ENCODE measurements at regions not wholly inside any gene's neighbourhood (a gene's known extent, or its start where the extent isn't known, plus 50 kb on each side); places are given as distances from the start of the nearest gene placed in this dataset.
"Not testable (repeated sequence)": the region's sequence is repeated elsewhere in the genome, so short reads cannot be mapped to it uniquely, and the experiment has no call there.

DNA sequence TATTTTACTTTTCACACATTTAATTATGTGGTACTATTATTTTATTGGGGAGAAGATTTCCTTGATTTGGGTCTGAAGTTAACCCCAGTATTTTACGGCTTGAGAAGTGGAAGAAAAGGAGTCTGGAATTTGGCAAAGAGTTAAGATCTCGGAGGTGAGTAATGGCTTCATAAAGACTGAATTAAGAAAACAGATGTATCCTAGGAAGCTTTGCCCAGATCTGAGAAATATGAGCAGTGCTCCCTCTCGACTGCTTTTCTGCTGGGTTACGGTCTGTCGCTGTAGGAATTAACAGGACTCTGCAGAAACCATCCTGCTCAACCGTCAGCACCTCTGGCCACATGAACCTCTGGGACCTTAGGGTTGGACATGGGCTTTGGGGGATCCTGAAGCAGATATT is 163.6 kb upstream of the NDN start:
- no peak for DNase-seq (ENCODE audit: low spot score)

DNA sequence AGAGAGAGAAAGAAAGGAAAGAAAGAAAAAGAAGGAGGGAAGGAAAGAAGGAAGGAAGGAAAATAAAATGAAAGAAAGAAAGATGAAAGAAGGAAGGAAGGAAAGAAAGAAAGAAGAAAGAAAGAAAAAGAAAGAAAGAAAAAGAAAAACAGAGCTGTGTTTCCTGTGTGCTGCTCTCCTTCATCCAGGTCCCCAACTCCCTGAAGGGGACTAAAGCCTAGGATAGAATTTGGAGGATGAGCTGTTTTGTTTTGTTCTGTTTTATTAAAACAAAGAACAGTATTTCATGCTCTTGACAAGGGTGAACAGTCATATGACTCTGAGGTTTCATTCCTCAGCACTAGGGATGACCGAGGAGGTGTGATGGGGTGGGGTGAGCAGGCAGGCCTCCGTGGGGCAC is 164.8 kb upstream of the NDN start:
- no peak for DNase-seq (ENCODE audit: low spot score)

DNA sequence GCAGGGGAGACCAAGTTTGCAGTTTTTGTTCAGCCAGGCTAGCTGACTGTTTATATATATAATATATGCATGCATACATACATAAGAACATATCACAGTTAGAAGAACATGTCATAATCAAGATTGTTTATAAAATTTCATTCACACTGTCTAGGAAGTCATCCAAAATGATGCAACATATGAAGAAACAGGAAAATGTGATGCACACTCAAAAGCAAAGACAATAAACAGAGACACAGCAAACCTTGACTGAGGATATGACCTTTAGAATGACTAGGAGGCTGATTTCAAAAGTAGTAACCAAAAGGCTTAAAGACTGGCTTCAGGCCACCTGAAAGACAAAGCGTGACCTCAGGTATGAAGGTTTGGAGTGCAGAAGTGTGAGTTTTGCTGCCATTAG is 166.2 kb upstream of the NDN start:
- DNase-seq (ENCODE audit: low spot score) = no peak

DNA sequence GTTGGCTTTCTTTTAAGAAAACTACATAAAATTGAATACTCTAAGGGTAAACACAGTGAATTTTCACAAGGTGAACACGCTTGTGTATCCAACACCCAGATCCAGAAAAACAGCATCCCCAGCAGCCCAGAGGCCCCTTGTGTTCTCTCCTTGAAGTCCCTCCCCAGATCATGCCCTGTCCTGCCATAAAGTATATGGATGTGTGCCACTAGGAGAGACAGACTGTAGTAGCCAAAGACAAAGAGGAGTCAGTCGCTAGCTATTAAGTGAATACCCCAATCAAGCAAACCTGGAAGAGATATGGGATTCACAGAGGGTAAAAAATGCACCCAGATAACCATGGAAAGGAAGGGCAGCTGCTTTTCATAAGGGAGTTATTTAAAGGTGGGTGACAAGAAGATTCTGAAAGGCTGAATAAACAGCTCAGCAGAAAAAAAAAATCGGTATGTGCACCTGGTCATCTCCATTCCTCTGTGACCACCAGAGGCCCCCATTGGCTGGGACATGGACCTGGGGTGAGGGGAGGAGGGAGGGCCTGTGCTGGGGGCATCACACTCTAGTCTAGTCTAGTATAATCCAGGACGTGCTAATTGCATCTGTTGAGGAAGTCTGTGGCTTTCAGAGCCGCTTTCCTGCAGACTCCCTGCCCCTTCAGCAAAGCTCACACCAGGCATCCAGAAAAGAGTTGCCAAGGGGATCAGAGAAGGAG is 167.3 kb upstream of the NDN start:
- DNase-seq (ENCODE audit: low spot score) = no peak

DNA sequence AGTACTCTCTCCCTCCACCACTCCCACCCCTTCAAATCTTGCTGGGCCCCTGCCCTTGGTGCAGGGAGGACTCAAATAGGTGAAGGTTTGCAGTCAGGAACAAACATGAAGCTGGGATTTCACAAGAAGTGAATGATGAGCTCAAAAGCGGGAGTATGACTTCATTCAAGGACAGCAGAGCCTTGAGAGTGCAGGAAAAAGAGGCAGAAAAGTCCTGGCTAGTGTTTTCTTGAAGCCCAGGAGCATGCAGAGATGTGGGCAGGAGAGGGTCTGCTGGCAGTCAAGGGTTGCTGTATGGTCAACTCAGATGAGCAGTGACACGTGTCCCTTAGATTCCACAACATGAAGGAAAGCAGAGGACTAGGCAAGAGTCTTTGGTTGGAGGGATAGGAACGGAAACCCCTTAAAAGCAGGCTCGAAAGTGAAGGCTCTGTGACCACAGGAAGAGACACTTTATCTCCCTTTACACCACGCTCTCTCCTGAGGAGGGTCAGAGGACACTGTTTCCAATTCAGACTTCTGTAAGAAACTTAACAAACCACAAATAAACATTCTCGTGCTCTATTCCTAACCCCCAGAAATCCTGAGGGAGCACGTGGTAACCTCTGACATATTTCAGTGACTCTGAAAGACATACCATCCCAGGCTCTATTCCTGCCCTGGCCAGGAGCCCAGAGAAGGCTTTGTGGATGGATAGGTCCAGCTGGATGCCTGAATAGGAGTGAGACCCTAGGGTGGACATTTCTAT is 168.0 kb upstream of the NDN start:
- no peak for DNase-seq (ENCODE audit: low spot score)

DNA sequence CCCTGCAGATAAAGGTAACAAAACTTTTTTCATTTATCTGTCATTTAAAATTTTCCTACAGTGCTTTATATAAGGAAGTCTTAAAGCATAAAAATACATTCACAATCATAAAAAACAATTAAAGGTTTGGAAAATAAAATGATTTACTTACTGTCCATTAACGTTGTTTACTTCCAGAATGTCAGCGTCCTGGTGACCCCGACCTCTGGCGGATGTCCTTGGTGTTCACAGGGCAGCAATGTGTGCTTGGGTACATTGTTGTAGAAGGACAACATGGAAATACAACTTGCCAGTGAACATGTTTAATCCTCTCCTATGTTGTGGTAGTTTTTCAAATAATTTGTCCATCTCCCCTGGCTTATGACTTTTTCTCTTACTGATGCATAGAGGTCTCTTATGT is 168.8 kb upstream of the NDN start:
- DNase-seq (ENCODE audit: low spot score) = no peak

DNA sequence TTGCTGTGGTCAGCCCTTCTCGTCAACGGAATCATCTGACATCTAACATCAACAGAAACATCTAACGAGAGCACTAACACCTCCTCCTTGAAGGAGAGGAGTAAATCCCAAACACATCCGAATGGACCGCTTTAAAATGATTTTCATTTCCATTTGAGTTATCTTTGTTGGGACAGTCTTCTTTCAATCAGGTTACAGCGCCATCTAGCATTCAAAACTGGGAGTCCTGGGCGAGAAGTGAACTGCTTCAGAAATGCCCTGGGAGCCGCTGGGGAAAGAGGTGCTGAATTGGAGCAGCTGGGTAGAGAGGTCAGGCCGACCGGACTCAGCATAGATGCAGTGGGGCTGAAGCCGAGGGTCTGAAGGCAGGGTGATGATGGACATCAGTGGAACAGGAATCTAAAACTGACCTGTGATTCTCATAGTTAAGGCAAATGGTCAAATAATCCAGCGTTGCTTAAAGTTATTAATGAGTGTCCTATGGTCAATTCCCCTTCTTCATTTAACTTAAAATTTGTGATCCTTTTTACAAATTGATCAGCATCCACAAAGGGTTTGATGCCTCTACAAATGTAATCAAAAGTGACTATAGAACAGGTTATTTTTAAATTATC is 170.0 kb upstream of the NDN start:
- DNase-seq (ENCODE audit: low spot score) = peak; percentile 74

DNA sequence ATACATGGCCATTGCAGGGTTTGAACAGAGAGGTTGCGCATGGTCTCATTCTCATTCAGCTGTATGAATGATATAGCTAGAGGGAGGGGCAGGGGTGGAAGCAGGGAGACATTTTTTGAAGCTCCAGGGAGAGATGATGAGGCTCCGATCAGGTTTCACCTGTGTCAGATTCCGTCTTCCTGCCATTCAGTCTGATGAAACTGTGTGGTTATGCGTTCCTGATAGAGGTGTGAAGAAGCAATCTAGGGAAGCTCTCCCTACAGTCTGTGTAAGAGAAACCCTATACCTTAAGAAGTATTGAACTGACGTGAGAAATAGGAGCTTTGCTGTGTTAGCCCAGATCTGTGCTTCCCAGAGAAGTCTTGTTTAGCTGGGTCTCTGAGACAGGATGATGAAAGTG is 171.9 kb upstream of the NDN start:
- no peak for DNase-seq (ENCODE audit: low spot score)

DNA sequence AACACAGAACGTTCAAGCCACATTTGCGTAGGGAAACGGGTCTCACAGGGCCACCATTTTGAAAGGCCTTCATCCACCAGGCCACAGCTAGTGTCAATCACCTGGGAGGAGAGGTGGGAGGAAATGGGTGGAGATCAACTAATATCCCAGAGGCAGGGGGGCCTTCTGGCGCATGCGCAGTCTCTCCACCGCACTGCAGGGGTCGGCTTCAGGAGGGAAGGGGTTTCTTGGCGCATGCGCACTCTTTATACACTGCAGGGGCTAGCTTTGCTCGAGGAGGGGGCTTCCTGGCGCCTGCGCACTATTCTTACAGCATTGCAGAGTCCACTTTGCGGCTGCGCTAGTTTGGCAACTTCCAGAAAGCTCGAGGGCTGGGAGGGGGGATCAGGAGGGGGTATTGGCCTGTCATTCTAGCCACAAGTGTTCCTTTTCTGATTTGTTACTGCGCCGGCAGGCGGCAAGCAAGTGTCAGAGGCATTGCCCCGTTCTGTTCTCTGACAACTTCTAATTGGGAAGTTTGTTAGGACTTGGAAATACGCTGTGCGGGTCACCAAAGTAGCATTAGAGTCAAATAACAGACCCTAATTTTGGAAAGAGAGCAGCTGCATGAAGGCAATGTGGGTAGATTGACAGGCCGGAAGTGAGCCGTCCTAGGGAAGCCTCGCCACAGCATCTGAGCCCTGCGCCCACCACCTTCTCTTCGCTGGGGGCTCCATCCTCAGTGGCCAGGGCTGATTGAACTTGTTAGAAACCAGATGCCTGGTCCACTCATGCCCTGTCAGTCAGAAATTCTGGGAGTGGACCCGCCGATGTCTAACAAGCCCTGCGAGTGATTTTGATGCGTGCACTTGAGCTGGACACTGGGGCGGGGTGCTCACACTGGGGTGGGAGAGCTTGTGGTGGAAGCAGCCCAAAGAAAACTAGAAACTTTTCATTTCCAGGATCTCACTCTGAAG is 173.5 kb upstream of the NDN start:
- no peak for DNase-seq (ENCODE audit: low spot score)

DNA sequence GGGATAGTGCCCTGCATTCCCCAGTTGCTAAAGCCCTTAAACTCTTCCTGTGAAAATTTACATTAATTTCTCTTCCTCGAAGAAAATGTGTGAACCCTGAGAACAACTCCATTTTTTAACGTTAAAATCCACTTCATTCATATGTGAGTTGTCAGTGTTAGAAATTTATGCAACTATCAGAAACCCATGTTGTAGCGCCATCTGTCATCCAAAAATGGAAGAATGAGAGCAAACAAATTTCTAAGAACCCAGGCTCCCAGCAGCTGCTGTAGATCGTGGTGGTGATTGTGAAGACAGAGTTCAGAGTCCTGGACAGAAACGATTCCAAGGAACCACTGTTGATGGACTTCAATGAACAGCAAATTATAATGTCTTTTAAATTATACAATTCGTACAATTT is 179.7 kb upstream of the NDN start:
- peak; percentile 46 for DNase-seq (ENCODE audit: low spot score)

DNA sequence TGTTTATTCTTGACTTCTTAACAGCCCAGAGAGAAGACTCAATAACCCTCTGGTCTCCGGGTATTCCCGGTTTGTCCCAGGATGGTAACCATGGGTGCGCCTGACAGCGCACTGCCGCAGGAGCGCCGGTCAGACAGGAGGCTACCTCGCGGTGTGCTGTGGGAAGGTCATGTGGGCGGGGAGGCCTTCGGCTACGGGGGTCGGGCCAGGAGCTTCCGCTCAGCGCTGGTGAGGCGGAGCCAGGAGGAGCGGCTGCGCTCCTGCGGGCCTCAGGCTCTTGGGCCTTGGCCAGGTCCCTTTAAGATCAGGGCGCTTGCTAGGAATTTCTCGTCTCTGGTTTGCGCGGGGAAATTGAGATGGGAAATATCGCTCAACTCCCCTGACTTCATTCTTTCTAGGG is 182.3 kb upstream of the NDN start:
- DNase-seq (ENCODE audit: low spot score) = no peak

DNA sequence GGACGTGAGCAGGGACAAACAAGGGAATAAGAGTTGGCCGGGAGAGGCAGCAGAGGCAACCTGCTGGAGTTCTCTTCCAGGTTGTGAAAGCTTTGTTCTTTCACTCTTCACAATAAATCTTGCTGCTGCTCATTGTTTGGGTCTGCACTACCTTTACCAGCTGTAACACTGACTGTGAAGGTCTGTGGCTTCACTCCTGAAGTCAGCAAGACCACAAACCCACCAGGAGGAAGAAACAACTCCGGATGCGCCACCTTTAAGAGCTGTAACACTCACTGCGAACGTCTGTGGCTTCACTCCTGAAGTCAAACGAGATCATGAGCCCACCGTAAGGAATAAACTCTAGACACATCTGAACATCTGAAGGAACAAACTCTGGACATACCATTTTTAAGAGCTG is 186.5 kb upstream of the NDN start:
- DNase-seq (ENCODE audit: low spot score) = not testable (repeated sequence)

DNA sequence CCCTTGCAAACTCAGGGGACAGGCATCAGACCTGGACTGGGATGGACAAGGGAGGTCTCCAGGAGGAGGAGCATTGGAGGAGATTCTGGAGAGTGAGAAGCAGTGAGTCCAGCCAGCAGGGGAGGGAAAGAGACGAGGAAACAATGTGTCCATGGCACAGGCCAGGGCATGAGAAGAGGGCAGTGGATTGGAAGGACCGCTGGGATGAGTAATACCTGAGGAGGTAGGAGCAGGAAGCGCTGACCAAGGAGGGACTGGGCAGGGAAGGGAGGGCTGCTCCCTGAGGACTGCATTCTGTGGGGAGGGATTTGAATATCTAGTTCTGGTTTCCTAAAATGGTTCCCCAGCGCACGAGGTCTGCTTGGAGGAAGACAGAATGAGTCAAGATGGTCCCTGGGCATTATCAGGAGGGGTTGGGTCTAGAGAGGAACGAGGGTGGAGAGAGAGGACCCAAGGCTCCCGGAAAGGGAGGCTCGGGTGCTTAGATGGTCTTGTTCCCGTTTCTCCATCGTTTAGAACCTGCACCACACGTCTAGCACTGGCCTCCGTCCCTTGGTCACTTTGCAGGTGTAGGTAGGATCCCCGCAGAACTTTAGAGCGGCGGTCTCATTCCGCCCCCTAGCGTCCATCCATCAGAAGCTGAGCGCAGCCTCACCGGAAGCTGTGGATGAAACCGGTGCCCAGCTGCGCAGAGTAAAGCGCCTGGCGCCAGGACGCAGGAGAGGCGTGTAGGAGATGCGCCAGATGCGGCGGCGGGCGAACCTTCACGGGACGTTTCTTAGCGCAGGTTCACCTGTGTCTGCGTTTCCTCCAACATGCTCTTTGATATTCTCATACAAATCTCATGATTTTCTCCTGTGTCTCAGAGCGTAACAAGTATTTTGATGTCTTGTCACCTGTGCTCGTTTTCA is 190.7 kb upstream of the NDN start:
- DNase-seq (ENCODE audit: low spot score) = peak; percentile 85

DNA sequence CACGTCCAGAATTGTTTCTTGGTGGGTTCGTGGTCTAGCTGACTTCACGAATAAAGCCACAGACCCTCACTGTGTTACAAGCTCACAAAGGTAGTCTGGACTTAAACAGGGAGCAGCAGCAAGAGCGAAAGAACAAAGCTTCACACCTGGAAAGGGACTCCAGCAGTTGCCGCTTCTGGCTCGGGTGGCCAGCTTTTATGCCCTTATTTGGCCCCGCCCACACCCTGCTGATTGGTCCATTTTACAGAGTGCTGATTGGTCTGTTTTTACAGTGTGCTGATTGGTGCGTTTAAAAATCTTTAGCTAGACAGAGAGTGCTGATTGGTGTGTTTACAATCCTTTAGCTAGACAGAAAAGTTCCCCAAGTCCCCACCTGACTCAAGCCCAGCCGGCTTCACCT is 194.2 kb upstream of the NDN start:
- no peak for DNase-seq (ENCODE audit: low spot score)

DNA sequence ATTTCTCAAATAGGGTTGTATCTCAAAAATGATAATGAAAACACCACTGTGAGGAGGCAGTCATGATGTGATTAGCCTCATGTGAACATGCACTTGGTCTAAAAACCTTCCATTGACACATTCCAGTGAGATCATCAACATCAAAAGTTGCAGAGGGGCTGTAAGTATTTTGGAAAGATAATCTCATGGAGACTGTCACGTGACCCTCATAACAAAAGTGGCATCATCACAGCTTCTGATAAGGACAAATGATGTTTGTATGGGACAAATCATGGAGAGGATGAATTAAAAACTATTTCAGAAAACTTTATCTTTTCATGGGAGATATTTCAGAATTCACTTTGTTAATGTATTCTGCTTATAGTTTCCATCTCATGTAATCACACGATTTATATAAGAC is 203.1 kb upstream of the NDN start:
- no peak for DNase-seq (ENCODE audit: low spot score)

DNA sequence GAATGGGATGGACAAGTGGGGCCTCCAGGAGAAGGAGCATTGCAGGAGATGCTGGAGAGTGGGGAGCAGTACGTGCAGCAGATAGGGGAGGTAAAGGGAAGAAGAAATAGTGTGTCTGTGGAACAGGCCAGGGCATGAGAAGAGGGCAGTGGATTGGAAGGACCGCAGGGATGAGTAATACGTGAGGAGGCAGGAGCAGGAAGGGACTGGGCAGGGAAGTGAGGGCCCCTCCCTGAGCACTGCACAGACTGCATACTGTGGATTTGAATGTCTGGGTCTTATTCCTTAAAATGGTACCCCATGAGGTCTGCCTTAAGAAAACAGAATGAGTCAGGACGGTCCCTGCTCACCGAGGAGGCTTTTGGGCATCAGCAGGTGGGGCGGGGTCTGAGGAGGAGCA is 210.0 kb upstream of the NDN start:
- DNase-seq (ENCODE audit: low spot score) = no peak

DNA sequence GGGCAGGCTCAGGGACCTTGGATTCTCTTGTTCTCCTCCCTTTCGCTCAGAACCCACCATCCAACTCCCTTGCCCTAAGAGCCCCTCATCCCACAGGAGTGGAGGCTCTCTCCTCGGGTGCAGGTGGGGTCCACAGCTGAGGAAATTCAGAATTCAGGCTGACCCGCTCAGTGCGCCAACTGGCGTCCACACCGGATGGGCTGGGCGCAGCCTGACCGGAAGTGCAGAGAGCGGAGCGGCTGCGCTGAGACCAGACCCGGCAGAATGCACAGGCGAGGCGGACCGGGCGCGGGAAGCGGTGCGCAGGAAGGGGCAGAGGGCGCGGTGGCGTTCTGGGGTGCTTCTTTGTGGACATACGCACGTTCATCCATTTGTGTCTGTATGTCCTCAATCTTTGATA is 210.4 kb upstream of the NDN start:
- peak; percentile 27 for DNase-seq (ENCODE audit: low spot score)

DNA sequence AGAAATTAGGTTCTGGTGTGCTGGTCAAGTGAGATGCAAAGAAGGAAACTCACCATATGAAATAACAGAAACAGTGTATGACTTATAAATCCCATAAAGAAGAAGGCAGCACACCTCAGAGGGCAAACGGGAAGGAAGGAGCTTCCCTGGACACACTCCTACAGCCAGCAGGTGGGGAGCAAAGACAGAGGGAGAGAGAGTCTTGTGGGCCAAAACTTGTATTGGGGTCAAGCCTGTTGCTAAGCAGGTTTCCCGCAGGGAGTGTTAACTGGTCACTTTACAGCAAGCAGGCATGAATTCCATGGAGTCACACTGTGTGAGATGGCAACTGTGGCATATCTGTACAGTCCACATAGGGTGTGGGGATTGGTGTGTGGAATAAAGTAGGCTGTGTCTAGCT is 222.9 kb upstream of the NDN start:
- no peak for DNase-seq (ENCODE audit: low spot score)

DNA sequence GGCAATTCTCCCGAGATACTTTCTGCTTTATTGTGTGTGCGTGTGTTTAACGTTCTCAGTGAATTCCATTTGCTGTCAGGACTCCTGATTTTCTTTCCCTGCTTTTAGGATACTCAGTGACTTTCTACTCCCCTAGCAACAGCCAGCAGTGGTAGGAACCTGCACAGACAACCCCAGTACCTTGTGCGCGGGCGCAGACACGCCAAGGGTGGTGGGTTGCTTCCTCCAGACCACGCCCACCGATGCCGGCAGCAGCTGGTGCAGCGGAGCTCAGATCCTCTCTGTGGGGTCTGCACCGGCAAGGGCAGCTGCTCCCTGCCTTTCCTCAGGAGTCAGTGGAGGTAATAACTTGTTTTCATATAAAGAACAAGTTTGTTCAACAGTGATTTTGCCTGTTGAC is 225.1 kb upstream of the NDN start:
- peak; percentile 23 for DNase-seq (ENCODE audit: low spot score)

DNA sequence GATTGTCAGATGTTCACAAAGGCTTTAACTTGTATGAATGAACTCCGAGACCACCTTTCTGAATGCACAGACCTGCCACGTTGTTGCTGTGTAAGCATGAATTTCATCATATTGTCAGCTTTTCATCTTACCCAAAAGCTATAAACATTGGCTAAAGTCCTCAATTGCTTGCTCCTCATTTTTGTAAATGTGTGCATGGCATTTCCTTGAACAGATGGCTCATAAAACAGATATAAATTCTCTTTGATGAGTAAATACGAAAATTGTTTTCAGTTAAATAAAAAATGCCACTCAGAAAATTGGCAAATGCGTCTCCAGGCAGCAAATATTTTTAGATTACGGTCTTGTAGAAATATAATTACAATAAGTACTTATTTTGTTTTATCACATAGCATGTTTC is 226.0 kb upstream of the NDN start:
- DNase-seq (ENCODE audit: low spot score) = no peak

DNA sequence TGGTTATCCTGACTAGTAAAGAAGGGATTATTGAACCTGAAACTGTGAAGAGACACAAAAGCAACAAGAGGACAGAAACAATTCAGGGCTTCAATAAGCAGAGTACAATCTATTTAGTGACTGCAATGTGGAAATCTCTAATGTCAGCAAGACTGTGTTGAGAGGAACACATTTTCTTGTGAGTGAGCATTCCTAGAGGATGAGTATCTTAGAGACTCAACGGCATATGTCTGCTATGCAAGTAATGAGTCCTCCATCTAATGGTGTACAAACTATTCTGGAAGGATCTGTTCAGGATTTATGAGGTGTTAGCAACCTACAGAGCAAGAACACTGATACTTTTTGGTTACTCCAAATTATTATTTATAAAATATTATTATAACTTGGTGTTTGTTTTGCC is 226.5 kb upstream of the NDN start:
- DNase-seq (ENCODE audit: low spot score) = no peak

All from D341Med (cell line).